GM10266 (cell line): ENCODE measurements at regions not wholly inside any gene's neighbourhood (a gene's known extent, or its start where the extent isn't known, plus 50 kb on each side); places are given as distances from the start of the nearest gene placed in this dataset.

Experiments used
- DNase-seq: peaks from one replicate; pipeline ENCODE4 v3.0.0; 2012; ENCODE audit errors: extremely low spot score
- CTCF ChIP-seq: IDR thresholded peaks from 2 replicates; pipeline ENCODE4 v1.5.1; 2012; ENCODE audit warnings: mild to moderate bottlenecking, low read depth; ENCODE audit not compliant: control insufficient read depth, insufficient read depth; ENCODE audit errors: missing control alignments

- no peak for DNase-seq
- no peak for TF ChIP-seq CTCF
Measured at GRCh38 chr10:121168545-121169216, 317.5 kb downstream of the WDR11 start.

- no peak for DNase-seq
- TF ChIP-seq CTCF, result no peak
Measured at GRCh38 chr10:121169406-121169805, 318.2 kb downstream of the WDR11 start.

GRCh38 chr10:121171825-121172787, 320.9 kb downstream of the WDR11 start:
- no peak for TF ChIP-seq CTCF
- no peak for DNase-seq

- no peak for TF ChIP-seq CTCF
- no peak for DNase-seq
Measured at GRCh38 chr10:121179006-121179405, 327.8 kb downstream of the WDR11 start.

- TF ChIP-seq CTCF, result no peak
- no peak for DNase-seq
Measured at GRCh38 chr10:121182219-121182618, 331.1 kb downstream of the WDR11 start.

- TF ChIP-seq CTCF, result no peak
- no peak for DNase-seq
Measured at GRCh38 chr10:121183236-121183635, 332.1 kb downstream of the WDR11 start.

GRCh38 chr10:121183707-121184106, 332.5 kb downstream of the WDR11 start:
- no peak for TF ChIP-seq CTCF
- DNase-seq, result no peak
